GM18951 (cell line): ENCODE measurements at regions not wholly inside any gene's neighbourhood (a gene's known extent, or its start where the extent isn't known, plus 50 kb on each side); places are given as distances from the start of the nearest gene placed in this dataset.

ENCODE experiments used
- POLR2A ChIP-seq: IDR thresholded peaks from 4 replicates; pipeline ENCODE4 v1.6.1; 2011; ENCODE audit warnings: mild to moderate bottlenecking; ENCODE audit not compliant: insufficient read length, insufficient read depth; ENCODE audit errors: extremely low read depth
- in situ Hi-C: fragments of 300-500 bp; cut with MboI; formaldehyde crosslinking; loops from one replicate; pipeline ENCODE4 v1.12.0; 2022; ENCODE audit warnings: low sequenced_read_pairs, mixed read lengths, inconsistent platforms; ENCODE audit not compliant: unreplicated experiment

DNA sequence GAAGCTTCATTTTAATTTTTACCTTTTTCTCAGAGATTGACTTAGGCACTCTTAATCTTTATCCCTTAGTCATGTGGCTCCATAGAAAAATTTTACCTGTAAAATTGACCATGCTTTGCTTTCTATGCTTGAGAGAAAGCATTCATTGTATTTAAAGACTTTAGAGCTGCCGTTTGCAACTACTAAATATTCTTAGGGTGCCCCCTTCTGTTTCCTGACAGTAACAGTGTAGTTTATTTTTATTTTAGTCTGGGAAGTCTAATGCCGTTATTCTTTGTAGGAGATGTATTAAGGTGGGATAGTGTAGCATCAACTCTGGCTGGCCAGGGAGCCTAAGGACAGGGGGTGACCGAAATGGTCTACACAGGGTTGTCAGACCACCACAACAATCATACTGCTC, 84.5 kb upstream of the SYNPR start:
- no peak for TF ChIP-seq POLR2A
- in situ Hi-C loops, result loop anchor here (25.0 kb wide), 1 partner anchor 531 kb away; no protein-coding TSS in a partner anchor

DNA sequence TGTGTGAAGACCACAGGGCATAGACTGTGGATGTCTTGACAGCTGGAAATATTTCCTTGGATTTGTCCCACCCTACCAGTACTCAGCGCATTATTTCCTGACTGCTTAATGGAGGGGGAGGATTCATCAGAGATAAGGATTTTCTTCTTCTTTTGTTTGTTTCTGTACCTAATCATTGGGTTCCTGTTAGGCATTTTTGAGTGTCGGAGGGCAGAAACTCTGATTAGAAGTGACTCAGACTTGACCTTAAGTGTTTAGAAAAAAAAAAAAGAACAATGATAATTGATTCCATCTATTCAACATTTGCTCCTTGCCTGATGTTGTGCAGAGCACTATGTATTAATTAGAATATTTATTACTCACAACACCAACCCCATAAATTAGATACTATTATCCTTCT, 78.5 kb upstream of the SYNPR start:
- in situ Hi-C loops, result loop anchor here (25.0 kb wide), 1 partner anchor 537 kb away; no protein-coding TSS in a partner anchor
- TF ChIP-seq POLR2A, result no peak

DNA sequence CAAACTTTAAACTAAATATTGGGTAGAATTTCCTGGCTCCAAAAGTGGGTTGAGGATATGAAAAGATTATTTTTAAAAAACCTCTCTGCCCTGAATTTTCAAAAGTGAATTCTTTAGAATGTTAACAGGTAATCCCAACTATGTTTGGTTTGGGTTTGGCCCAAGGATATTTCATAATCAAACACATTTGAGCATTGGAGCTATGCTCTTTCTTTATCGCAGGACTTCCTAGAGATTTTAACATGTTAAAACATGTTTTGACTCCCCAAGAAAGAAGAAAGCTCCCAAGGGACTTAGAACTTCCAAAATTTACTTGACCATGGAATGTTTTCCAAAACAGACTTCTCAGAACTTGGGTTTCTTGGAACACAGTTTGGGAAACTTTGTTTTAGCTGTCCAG, 75.6 kb upstream of the SYNPR start:
- no peak for TF ChIP-seq POLR2A
- in situ Hi-C loops, result no loop called here

DNA sequence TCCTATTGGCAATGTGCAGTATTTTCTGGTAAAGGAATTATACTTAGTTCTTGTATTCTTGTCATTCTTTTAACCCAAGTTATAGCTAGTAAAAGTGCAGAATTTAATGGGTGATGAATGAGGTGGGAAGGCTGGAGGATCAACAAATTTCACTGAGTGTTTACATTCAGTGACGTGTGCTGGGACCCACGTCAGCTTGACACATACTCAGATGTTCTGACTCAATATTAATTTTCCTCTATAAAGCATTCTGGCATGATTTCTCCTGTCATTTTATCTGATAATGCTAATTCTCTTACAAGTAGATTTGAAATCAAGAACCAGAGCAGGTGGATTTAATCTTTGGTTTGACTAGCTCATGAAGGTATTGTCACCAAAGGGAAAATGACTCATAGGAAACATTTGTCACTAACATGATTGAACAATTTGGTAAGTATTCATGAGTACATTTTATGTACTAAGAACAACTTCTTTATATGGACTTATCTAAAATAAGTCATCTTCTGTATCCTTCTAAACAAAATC, 71.0 kb upstream of the SYNPR start:
- in situ Hi-C loops, result no loop called here

DNA sequence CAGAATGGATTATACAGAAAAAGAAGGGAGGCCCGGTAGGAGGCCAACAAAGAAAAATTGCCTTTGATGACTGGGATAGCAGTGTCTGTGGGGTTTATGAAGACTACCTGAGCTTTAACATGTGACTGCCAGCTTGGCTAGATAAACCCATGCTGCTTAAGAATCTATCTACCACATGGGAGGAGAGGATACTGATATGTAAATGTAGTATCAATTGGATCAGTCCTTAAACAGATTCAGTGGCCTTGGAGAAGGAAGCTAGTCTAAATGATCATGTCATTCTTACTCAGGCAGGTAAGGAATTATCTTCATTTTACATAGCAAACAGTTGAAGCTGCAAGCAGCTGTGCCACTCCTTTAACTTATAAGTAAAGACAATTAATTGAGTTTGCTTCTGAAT, 50.0 kb upstream of the SYNPR start:
- in situ Hi-C loops, result no loop called here
- no peak for TF ChIP-seq POLR2A

More for the DNA sequence above, 71.0 kb upstream of the SYNPR start:
- no peak for TF ChIP-seq POLR2A
